Bronchial epithelial cell (primary cell): ENCODE measurements at regions not wholly inside any gene's neighbourhood (a gene's known extent, or its start where the extent isn't known, plus 50 kb on each side); places are given as distances from the start of the nearest gene placed in this dataset.
A peak's percentile ranks its signal among the peaks of the same experiment; 100 is the strongest.
"Not testable (repeated sequence)": the region's sequence is repeated elsewhere in the genome, so short reads cannot be mapped to it uniquely, and the experiment has no call there.

Source experiments
- DNase-seq: peaks from one replicate; pipeline ENCODE4 v3.0.0-alpha.2; 2010; ENCODE audit warnings: low read depth
- FAIRE-seq: peaks from 2 replicates; lab custom pipeline; 2011; peaks lifted over from hg19 to GRCh38; lab: Jason Lieb, UNC
- H3K27me3 ChIP-seq: 2 replicates; pipeline ENCODE4 v1.5.1; 2011; ENCODE audit warnings: low read length; ENCODE audit not compliant: control insufficient read depth, insufficient read depth
- H3K36me3 ChIP-seq: 2 replicates; pipeline ENCODE4 v1.5.1; 2011; ENCODE audit warnings: low read length; ENCODE audit not compliant: control insufficient read depth, insufficient read depth
- H3K4me3 ChIP-seq: 2 replicates; pipeline ENCODE4 v1.5.1; 2011; ENCODE audit warnings: mild to moderate bottlenecking, low read depth, low read length, control low read depth
- CTCF ChIP-seq: IDR thresholded peaks from 2 replicates; pipeline ENCODE4 v1.5.1; 2011; ENCODE audit warnings: mild to moderate bottlenecking, moderate library complexity, low read length, control low read depth, inconsistent platforms; ENCODE audit not compliant: insufficient read depth, severe bottlenecking

GRCh38 chr17:45605751-45606150 lies 115.2 kb upstream of the PLEKHM1 start:
- DNase-seq, H3K27me3 ChIP-seq, FAIRE-seq, H3K36me3 ChIP-seq, H3K4me3 ChIP-seq: not testable (repeated sequence)

GRCh38 chr17:45619984-45620405 lies 129.5 kb upstream of the PLEKHM1 start:
- not testable (repeated sequence) for FAIRE-seq, H3K27me3 ChIP-seq, DNase-seq, H3K36me3 ChIP-seq
- peak overlapping the region; percentile 42 for H3K4me3 ChIP-seq

- not testable (repeated sequence) for H3K27me3 ChIP-seq, FAIRE-seq, H3K36me3 ChIP-seq, DNase-seq
- H3K4me3 ChIP-seq, result peak overlapping the region; percentile 42
Observed at GRCh38 chr17:45620468-45620867, 129.9 kb upstream of the PLEKHM1 start.

DNA sequence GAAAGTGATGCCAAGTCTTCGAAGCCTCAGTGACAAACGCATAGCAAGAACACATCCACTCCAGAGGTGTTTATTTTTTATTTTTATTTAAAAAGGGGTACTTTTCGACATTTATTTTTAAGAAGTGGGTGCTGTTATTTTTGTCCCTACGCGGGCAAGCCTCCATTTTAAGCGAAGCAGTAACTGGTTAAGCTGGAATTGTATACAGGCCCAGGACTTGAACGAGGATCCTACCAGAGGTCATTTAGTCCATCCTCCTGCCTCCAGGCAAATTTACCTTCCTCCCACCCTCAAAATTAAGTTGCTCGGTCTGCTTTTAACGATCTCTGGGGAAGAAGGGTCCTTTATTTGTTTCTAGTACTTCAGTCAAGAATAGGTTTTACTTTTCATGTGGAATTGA lies 130.6 kb upstream of the PLEKHM1 start:
- DNase-seq, H3K27me3 ChIP-seq, FAIRE-seq, H3K36me3 ChIP-seq: not testable (repeated sequence)
- H3K4me3 ChIP-seq, result peak overlapping the region; percentile 9

- H3K36me3 ChIP-seq, FAIRE-seq, H3K27me3 ChIP-seq, DNase-seq, H3K4me3 ChIP-seq: not testable (repeated sequence)
Observed at GRCh38 chr17:45622295-45622694, 131.8 kb upstream of the PLEKHM1 start.

GRCh38 chr17:45628019-45628418 lies 137.5 kb upstream of the PLEKHM1 start:
- H3K27me3 ChIP-seq, result no peaks in the 10 kb centered on the region
- DNase-seq, result no peak
- no peak for TF ChIP-seq CTCF
- peaks cover 13% of the 10 kb centered on the region for H3K36me3 ChIP-seq
- H3K4me3 ChIP-seq, result no peak overlapping the region
- FAIRE-seq, result no peak

- Histone ChIP-seq H3K36me3 (peaks cover 14% of the 10 kb centered on the region), H3K27me3 (no peaks in the 10 kb centered on the region), H3K4me3 (no peak overlapping the region)
- DNase-seq (no peak), FAIRE-seq (no peak)
- TF ChIP-seq CTCF, result no peak
Observed at GRCh38 chr17:45631941-45632340, 141.4 kb upstream of the PLEKHM1 start.

GRCh38 chr17:45639297-45639849 lies 144.7 kb upstream of the CRHR1 start:
- TF ChIP-seq CTCF, result no peak
- DNase-seq (peak; percentile 14), FAIRE-seq (no peak)
- H3K4me3 ChIP-seq, result no peak overlapping the region
- H3K27me3 ChIP-seq, result no peaks in the 10 kb centered on the region
- H3K36me3 ChIP-seq, result peaks cover 6% of the 10 kb centered on the region
